GM18517 (cell line): ENCODE measurements at regions not wholly inside any gene's neighbourhood (a gene's known extent, or its start where the extent isn't known, plus 50 kb on each side); places are given as distances from the start of the nearest gene placed in this dataset.

Source experiments
- ATAC-seq: cut with Tn5 transposase; IDR thresholded peaks from one replicate; pipeline ENCODE4 v1.9.1; 2021; ENCODE audit warnings: mild to moderate bottlenecking, moderate library complexity; ENCODE audit not compliant: unreplicated experiment

- no peak for ATAC-seq
These were observed 513.3 kb upstream of the NOX3 start for GRCh38 chr6:155968921-155969320.

- no peak for ATAC-seq
These were observed 511.7 kb upstream of the NOX3 start for GRCh38 chr6:155967322-155967721.

- no peak for ATAC-seq
These were observed 508.9 kb upstream of the NOX3 start for GRCh38 chr6:155964544-155964943.

- no peak for ATAC-seq
These were observed 506.6 kb upstream of the NOX3 start for GRCh38 chr6:155962276-155962675.

GRCh38 chr6:155959898-155960495, 504.4 kb upstream of the NOX3 start:
- no peak for ATAC-seq

- no peak for ATAC-seq
These were observed 502.9 kb upstream of the NOX3 start for GRCh38 chr6:155958550-155958949.

- ATAC-seq = no peak
These were observed 499.4 kb upstream of the NOX3 start for GRCh38 chr6:155955038-155955437.

GRCh38 chr6:155954149-155954548, 498.5 kb upstream of the NOX3 start:
- ATAC-seq = no peak

- no peak for ATAC-seq
These were observed 493.6 kb upstream of the NOX3 start for GRCh38 chr6:155949256-155949655.

- no peak for ATAC-seq
These were observed 491.2 kb upstream of the NOX3 start for GRCh38 chr6:155946860-155947259.

- ATAC-seq = no peak
These were observed 488.0 kb upstream of the NOX3 start for GRCh38 chr6:155943635-155944034.

- ATAC-seq = no peak
These were observed 483.6 kb upstream of the NOX3 start for GRCh38 chr6:155939253-155939652.

GRCh38 chr6:155936551-155936950, 480.9 kb upstream of the NOX3 start:
- no peak for ATAC-seq

GRCh38 chr6:155936127-155936526, 480.5 kb upstream of the NOX3 start:
- ATAC-seq = no peak

GRCh38 chr6:155916846-155917624, 461.4 kb upstream of the NOX3 start:
- ATAC-seq = no peak

- ATAC-seq = no peak
These were observed 460.0 kb upstream of the NOX3 start for GRCh38 chr6:155915651-155916050.

GRCh38 chr6:155913816-155914215, 458.2 kb upstream of the NOX3 start:
- no peak for ATAC-seq

- ATAC-seq = no peak
These were observed 454.1 kb upstream of the NOX3 start for GRCh38 chr6:155909710-155910109.

- no peak for ATAC-seq
These were observed 440.0 kb upstream of the NOX3 start for GRCh38 chr6:155895641-155896040.

GRCh38 chr6:155894758-155895157, 439.1 kb upstream of the NOX3 start:
- ATAC-seq = no peak

GRCh38 chr6:155894262-155894661, 438.6 kb upstream of the NOX3 start:
- ATAC-seq = no peak

- ATAC-seq = no peak
These were observed 434.8 kb upstream of the NOX3 start for GRCh38 chr6:155890409-155890808.

GRCh38 chr6:155889410-155889809, 433.8 kb upstream of the NOX3 start:
- ATAC-seq = no peak
